Liver (tissue), 3 donors: ENCODE measurements at regions not wholly inside any gene's neighbourhood (a gene's known extent, or its start where the extent isn't known, plus 50 kb on each side); places are given as distances from the start of the nearest gene placed in this dataset.

ENCODE experiments used
- CTCF ChIP-seq: fragments of 150-350 bp; IDR thresholded peaks from 2 replicates; pipeline ENCODE4 v1.5.1; 2017; ENCODE audit warnings: improper control_type of control experiment, low read depth, low read length; ENCODE audit not compliant: missing input control
- FOXA1 ChIP-seq: IDR thresholded peaks from 2 replicates; pipeline ENCODE4 v1.6.1; 2016; ENCODE audit warnings: antibody characterized with exemption
- GABPA ChIP-seq, 2 donors: IDR thresholded peaks in 1 of 2; conservative IDR thresholded peaks in 1 of 2; 2 replicates each; pipeline ENCODE4 v1.6.1; 2016; ENCODE audit warnings: antibody characterized with exemption in 2 of 2, mild to moderate bottlenecking in 1 of 2, moderate library complexity in 1 of 2
- JUND ChIP-seq, 2 donors: IDR thresholded peaks; 2 replicates each; pipeline ENCODE4 v1.6.1; 2016; ENCODE audit warnings: antibody characterized with exemption in 2 of 2
- MAX ChIP-seq: IDR thresholded peaks from 2 replicates; pipeline ENCODE4 v1.6.1; 2016; ENCODE audit warnings: antibody characterized with exemption
- NR2F2 ChIP-seq: IDR thresholded peaks from 2 replicates; pipeline ENCODE4 v1.6.1; 2016; ENCODE audit warnings: antibody characterized with exemption
- RAD21 ChIP-seq, 2 donors: IDR thresholded peaks; 2 replicates each; pipeline ENCODE4 v1.6.1; 2016; ENCODE audit warnings: antibody characterized with exemption in 2 of 2, mild to moderate bottlenecking in 2 of 2
- REST ChIP-seq: IDR thresholded peaks from 2 replicates; pipeline ENCODE4 v1.6.1; 2016; ENCODE audit warnings: antibody characterized with exemption, mild to moderate bottlenecking
- SP1 ChIP-seq: IDR thresholded peaks from 2 replicates; pipeline ENCODE4 v1.6.1; 2018; ENCODE audit warnings: antibody characterized with exemption, mild to moderate bottlenecking
- TAF1 ChIP-seq: conservative IDR thresholded peaks from 2 replicates; pipeline ENCODE4 v1.6.1; 2016; ENCODE audit warnings: antibody characterized with exemption, mild to moderate bottlenecking
- YY1 ChIP-seq: IDR thresholded peaks from 2 replicates; pipeline ENCODE4 v1.6.1; 2016; ENCODE audit warnings: antibody characterized with exemption, mild to moderate bottlenecking
- ZBTB33 ChIP-seq: IDR thresholded peaks from 2 replicates; pipeline ENCODE4 v1.6.1; 2016; ENCODE audit warnings: antibody characterized with exemption
- donor health status: healthy.
- donor health status: healthy.

GRCh38 chr12:45638386-45638785 is 91.1 kb upstream of the ARID2 start:
- TF ChIP-seq CTCF (no peak), MAX (no peak), YY1 (no peak), SP1 (no peak), FOXA1 (no peak), TAF1 (no peak), GABPA (IDR thresholded peaks at IDR 0.05 in 1 of 2, conservative IDR thresholded peaks at IDR 0.05 in 1 of 2) (no peak), RAD21 (IDR thresholded peaks at IDR 0.05) (no peak), REST (no peak), JUND (IDR thresholded peaks at IDR 0.05) (no peak), NR2F2 (no peak), ZBTB33 (no peak)
